ENCODE measurements at regions not wholly inside any gene's neighbourhood (a gene's known extent, or its start where the extent isn't known, plus 50 kb on each side); places are given as distances from the start of the nearest gene placed in this dataset.

- Histone ChIP-seq H3K27me3 (replicated peaks in 1 of 4; ENCODE audit: control insufficient read depth in 3 of 4, extremely low read depth in 1 of 4, insufficient read depth in 3 of 4, low read length in 3 of 4) (no peaks in the 10 kb centered on the region), H3K4ac (replicated peaks; ENCODE audit: insufficient read length, low read depth, low read length) (no peak overlapping the region), H3K56ac (replicated peaks; ENCODE audit: insufficient read length, low read depth, low read length) (no peak overlapping the region), H2BK120ac (replicated peaks; ENCODE audit: low read depth, low read length) (no peak overlapping the region), H2BK15ac (ENCODE audit: low read length) (no peak overlapping the region), H2AFZ (ENCODE audit: low read length) (peak overlapping the region; percentile 76; the same call in 1 of the 2 replicates), H3K18ac (ENCODE audit: extremely low read depth, low read length) (no peak overlapping the region), H2BK20ac (ENCODE audit: low read length) (no peak overlapping the region), H4K91ac (replicated peaks; ENCODE audit: insufficient read length, low read length) (no peak overlapping the region), H3K79me2 (ENCODE audit: control insufficient read depth in 1 of 2, insufficient read depth in 2 of 2, low read length in 2 of 2) (no peaks in the 10 kb centered on the region), H4K20me1 (replicated peaks in 1 of 2; ENCODE audit: control insufficient read depth in 1 of 2, insufficient read depth in 2 of 2, low read length in 2 of 2) (no peaks in the 10 kb centered on the region), H3K4me2 (ENCODE audit: insufficient read depth in 1 of 2, low read depth in 2 of 2, low read length in 2 of 2) (0 out of 4 replicates have a peak overlapping the region, but pooled peaks of 1 of the 2 experiments have one; percentile 39), H2BK5ac (ENCODE audit: low read depth, low read length) (no peak overlapping the region), H3K4me1 (replicated peaks in 1 of 4; ENCODE audit: control insufficient read depth in 3 of 4, insufficient read depth in 4 of 4, low read length in 3 of 4) (peaks cover 0 to 8% (median 3%) of the 10 kb centered on the region in 4 experiments; a peak in 4 of 7 replicates), H3K27ac (ENCODE audit: low read depth, low read length) (no peak overlapping the region), H3K23ac (ENCODE audit: insufficient read length) (no peak overlapping the region), H3K79me1 (ENCODE audit: low read depth, low read length) (no peaks in the 10 kb centered on the region), H3K9me3 (ENCODE audit: insufficient read depth in 2 of 2, low read depth in 1 of 2, low read length in 1 of 2) (no peaks in the 10 kb centered on the region), H3K4me3 (ENCODE audit: extremely low read depth in 1 of 4, insufficient read depth in 2 of 4, low read depth in 3 of 4, low read length in 4 of 4) (no peak overlapping the region), H2AK5ac (ENCODE audit: low read depth, low read length) (no peak overlapping the region), H2BK12ac (ENCODE audit: low read depth, low read length) (no peak overlapping the region), H3K9ac (replicated peaks in 1 of 4; ENCODE audit: extremely low read depth in 1 of 4, low read depth in 3 of 4, low read length in 3 of 4) (no peak overlapping the region), H4K8ac (ENCODE audit: extremely low read depth, insufficient read depth, low read length) (no peak overlapping the region), H4K5ac (ENCODE audit: insufficient read length, low read depth, low read length) (no peak overlapping the region), H3K14ac (ENCODE audit: insufficient read length) (no peak overlapping the region), H3K36me3 (ENCODE audit: control insufficient read depth in 2 of 4, insufficient read depth in 4 of 4, low read length in 3 of 4) (no peaks in the 10 kb centered on the region), H3K23me2 (ENCODE audit: low read depth, low read length) (no peaks in the 10 kb centered on the region)
- DNase-seq (ENCODE audit: low read depth in 1 of 2, low spot score in 2 of 2): no peak
- POLR2A ChIA-PET (ENCODE audit: partially characterized antibody): no interaction called here
- 72% methylated on average over 1 of the region's 1 CpG; no CpG with 5 or more reads in 1 of the 2 experiments for WGBS, 2 experiments (ENCODE audit: extremely low coverage in 1 of 2, insufficient coverage in 1 of 2, insufficient read length in 1 of 2, insufficient replicate concordance in 2 of 2, low coverage in 1 of 2, low lambda C conversion rate in 2 of 2, missing lambda C conversion rate in 1 of 2)
- no peak for FAIRE-seq
- CTCF ChIA-PET (ENCODE audit: partially characterized antibody): interaction anchor here (1.0 kb wide), 1 partner anchor 12 kb away, joined by 3 read pairs; no protein-coding TSS in a partner anchor
- TF ChIP-seq SRF (IDR thresholded peaks at IDR 0.05; ENCODE audit: low read depth, low read length) (no peak), HDAC2 (IDR thresholded peaks at IDR 0.05; ENCODE audit: borderline replicate concordance in 1 of 2, low read depth in 2 of 2, low read length in 2 of 2) (no peak), CHD2 (IDR thresholded peaks at IDR 0.05; ENCODE audit: low read length) (no peak), SIRT6 (IDR thresholded peaks at IDR 0.05; ENCODE audit: low read length) (no peak), CEBPB (IDR thresholded peaks at IDR 0.05; ENCODE audit: low read depth, low read length) (no peak), EZH2 (IDR thresholded peaks at IDR 0.05; ENCODE audit: low read depth, low read length, severe bottlenecking) (no peak), ATF2 (IDR thresholded peaks at IDR 0.05; ENCODE audit: low read length) (no peak), MAX (IDR thresholded peaks at IDR 0.05) (no peak), RAD21 (IDR thresholded peaks at IDR 0.05 in 1 of 2, conservative IDR thresholded peaks at IDR 0.05 in 1 of 2; ENCODE audit: low read depth in 2 of 2, low read length in 2 of 2) (no peak), RNF2 (IDR thresholded peaks at IDR 0.05; ENCODE audit: borderline replicate concordance, low read depth, low read length, missing control alignments, poor library complexity, severe bottlenecking) (no peak), NRF1 (IDR thresholded peaks at IDR 0.05; ENCODE audit: low read depth, low read length) (no peak)
Measured at GRCh38 chr7:54278847-54279246, 263.3 kb upstream of the VSTM2A start.

All from H1 (cell line).